ENCODE measurements at regions not wholly inside any gene's neighbourhood (a gene's known extent, or its start where the extent isn't known, plus 50 kb on each side); places are given as distances from the start of the nearest gene placed in this dataset.
A peak's percentile ranks its signal among the peaks of the same experiment; 100 is the strongest.

DNA sequence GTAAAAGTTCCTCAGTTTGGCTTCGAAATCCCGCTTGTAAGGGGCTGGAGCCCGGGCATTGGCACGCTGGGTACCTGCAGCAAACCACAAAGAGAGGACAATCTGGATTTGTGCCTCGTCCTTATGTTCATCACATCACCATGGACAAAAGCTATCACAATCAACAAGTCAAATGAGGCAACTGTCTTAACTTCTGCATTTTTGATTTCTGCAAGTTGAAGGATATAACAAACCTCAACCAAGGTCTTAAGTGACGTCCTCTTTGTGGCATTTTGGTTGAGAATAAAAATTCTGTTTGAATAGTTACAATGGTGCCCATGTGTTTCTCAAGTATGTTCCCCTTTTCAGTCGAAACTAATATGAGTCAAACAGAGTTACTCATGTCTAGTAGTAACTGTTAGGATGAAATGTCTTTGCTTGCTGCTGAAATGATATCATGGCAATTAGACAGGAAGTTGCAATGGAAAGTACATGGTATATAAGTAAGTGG, 70.8 kb upstream of the STK17B start:
- peaks cover 4% of the 10 kb centered on the region; the same call in 1 of the 2 replicates for H3K36me3 ChIP-seq (ENCODE audit: control insufficient read depth, low read length)
- TF ChIP-seq EZH2phosphoT487 (IDR thresholded peaks at IDR 0.05; ENCODE audit: borderline replicate concordance, low read length), result no peak
- no peak for TF ChIP-seq CTCF (IDR thresholded peaks at IDR 0.05; ENCODE audit: low read depth, low read length, poor library complexity, severe bottlenecking)
- H3K27me3 ChIP-seq (ENCODE audit: control insufficient read depth, low read length), result no peaks in the 10 kb centered on the region
- H3K9me2 ChIP-seq (replicated peaks; ENCODE audit: control insufficient read depth, low read length), result no peaks in the 10 kb centered on the region
- peaks cover 57% of the 10 kb centered on the region for H3K4me1 ChIP-seq (ENCODE audit: control insufficient read depth, low read length)
- no peaks in the 10 kb centered on the region for H4K20me1 ChIP-seq (ENCODE audit: control insufficient read depth, insufficient read depth, low read depth, low read length)
- peak overlapping the region; percentile 68 for H3K4me2 ChIP-seq (ENCODE audit: low read length)
- H3F3A ChIP-seq (ENCODE audit: control insufficient read depth, insufficient read depth), result peaks cover 32% of the 10 kb centered on the region
- H3K79me2 ChIP-seq (ENCODE audit: control insufficient read depth, low read length), result no peaks in the 10 kb centered on the region
- H3K27ac ChIP-seq (ENCODE audit: low read depth, low read length), result peak overlapping the region; percentile 93
- no peaks in the 10 kb centered on the region for H3K9me3 ChIP-seq (ENCODE audit: control insufficient read depth, insufficient read depth, low read length)
- peak overlapping the region; percentile 58 for H3K4me3 ChIP-seq (ENCODE audit: low read length)

GRCh38 chr2:196244516-196244915, 73.1 kb upstream of the STK17B start:
- Histone ChIP-seq H4K20me1 (ENCODE audit: control insufficient read depth, insufficient read depth, low read depth, low read length) (no peaks in the 10 kb centered on the region), H3K4me3 (ENCODE audit: low read length) (no peak overlapping the region), H3K36me3 (ENCODE audit: control insufficient read depth, low read length) (no peaks in the 10 kb centered on the region), H3K9me2 (replicated peaks; ENCODE audit: control insufficient read depth, low read length) (no peaks in the 10 kb centered on the region), H3K4me1 (ENCODE audit: control insufficient read depth, low read length) (peaks cover 57% of the 10 kb centered on the region), H3K27me3 (ENCODE audit: control insufficient read depth, low read length) (no peaks in the 10 kb centered on the region), H3K9me3 (ENCODE audit: control insufficient read depth, insufficient read depth, low read length) (no peaks in the 10 kb centered on the region), H3K79me2 (ENCODE audit: control insufficient read depth, low read length) (no peaks in the 10 kb centered on the region), H3K27ac (ENCODE audit: low read depth, low read length) (no peak overlapping the region), H3F3A (ENCODE audit: control insufficient read depth, insufficient read depth) (peaks cover 26% of the 10 kb centered on the region), H3K4me2 (ENCODE audit: low read length) (no peak overlapping the region)
- TF ChIP-seq CTCF (IDR thresholded peaks at IDR 0.05; ENCODE audit: low read depth, low read length, poor library complexity, severe bottlenecking), result no peak

DNA sequence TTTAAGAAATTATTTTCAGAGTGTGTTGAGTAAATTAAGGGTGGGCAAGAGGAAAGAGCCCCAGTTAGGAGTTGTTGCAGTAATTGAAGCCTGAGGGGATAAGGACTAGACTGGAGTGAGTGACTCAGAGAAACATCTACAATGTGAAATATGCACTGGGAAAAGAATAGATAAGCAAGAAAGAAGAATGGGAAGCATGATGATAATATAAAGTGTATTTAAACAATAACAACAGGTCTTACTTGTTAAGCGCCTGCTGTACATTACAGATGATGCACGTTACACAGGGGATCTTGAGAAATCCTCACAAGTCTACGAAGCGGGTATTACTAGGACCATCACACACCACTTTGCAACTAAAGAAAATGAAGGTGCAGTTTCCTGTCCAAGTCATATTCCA, 73.6 kb upstream of the STK17B start:
- no peaks in the 10 kb centered on the region for H3K36me3 ChIP-seq (ENCODE audit: control insufficient read depth, low read length)
- H3K27me3 ChIP-seq (ENCODE audit: control insufficient read depth, low read length), result no peaks in the 10 kb centered on the region
- H3K4me1 ChIP-seq (ENCODE audit: control insufficient read depth, low read length), result peaks cover 57% of the 10 kb centered on the region
- H3K9me3 ChIP-seq (ENCODE audit: control insufficient read depth, insufficient read depth, low read length), result no peaks in the 10 kb centered on the region
- no peaks in the 10 kb centered on the region for H3K79me2 ChIP-seq (ENCODE audit: control insufficient read depth, low read length)
- no peak overlapping the region for H3K4me3 ChIP-seq (ENCODE audit: low read length)
- H3K27ac ChIP-seq (ENCODE audit: low read depth, low read length), result no peak overlapping the region
- no peak for TF ChIP-seq EZH2phosphoT487 (IDR thresholded peaks at IDR 0.05; ENCODE audit: borderline replicate concordance, low read length)
- TF ChIP-seq CTCF (IDR thresholded peaks at IDR 0.05; ENCODE audit: low read depth, low read length, poor library complexity, severe bottlenecking), result no peak
- no peak overlapping the region for H3K4me2 ChIP-seq (ENCODE audit: low read length)
- H3F3A ChIP-seq (ENCODE audit: control insufficient read depth, insufficient read depth), result peaks cover 21% of the 10 kb centered on the region
- no peaks in the 10 kb centered on the region for H4K20me1 ChIP-seq (ENCODE audit: control insufficient read depth, insufficient read depth, low read depth, low read length)
- no peaks in the 10 kb centered on the region for H3K9me2 ChIP-seq (replicated peaks; ENCODE audit: control insufficient read depth, low read length)

Measured in DOHH2 (cell line).